Neural cell (in vitro differentiated cells): ENCODE measurements at regions not wholly inside any gene's neighbourhood (a gene's known extent, or its start where the extent isn't known, plus 50 kb on each side); places are given as distances from the start of the nearest gene placed in this dataset.

Experiments
- H2AFZ ChIP-seq: fragments of 200-600, 300-800 bp; sonication (generic), shearing (Covaris generic); 2 replicates; pipeline ENCODE4 v1.6.0; 2014; ENCODE audit warnings: low read depth, mild to moderate bottlenecking, antibody characterized with exemption, low read length, moderate library complexity
- H3F3A ChIP-seq: fragments of 200-600 bp; shearing (Covaris generic); 2 replicates; pipeline ENCODE4 v1.6.1; 2016; ENCODE audit warnings: mild to moderate bottlenecking, moderate library complexity, mixed read lengths, antibody characterized with exemption, low read length; ENCODE audit not compliant: insufficient read depth, poor library complexity, severe bottlenecking
- H3K27ac ChIP-seq: fragments of 200-600, 300-800 bp; sonication (generic), shearing (Covaris generic); 2 replicates; pipeline ENCODE4 v1.5.1; 2014; ENCODE audit warnings: mild to moderate bottlenecking, low read length, moderate library complexity
- H3K27me3 ChIP-seq: fragments of 300-800, 200-600 bp; sonication (generic), shearing (Covaris generic); 2 replicates; pipeline ENCODE4 v1.6.0; 2014; ENCODE audit warnings: mild to moderate bottlenecking, low read depth, low read length, moderate library complexity; ENCODE audit not compliant: insufficient read depth
- H3K36me3 ChIP-seq: fragments of 300-800, 200-600 bp; sonication (generic), shearing (Covaris generic); 2 replicates; pipeline ENCODE4 v1.5.1; 2014; ENCODE audit warnings: mild to moderate bottlenecking, antibody characterized with exemption, low read length, moderate library complexity; ENCODE audit not compliant: insufficient read depth
- H3K4me2 ChIP-seq: fragments of 300-800, 200-600 bp; sonication (generic), shearing (Covaris generic); 2 replicates; pipeline ENCODE4 v1.6.0; 2014; ENCODE audit warnings: mild to moderate bottlenecking, low read length
- H3K4me3 ChIP-seq: fragments of 300-800, 200-600 bp; sonication (generic), shearing (Covaris generic); 2 replicates; pipeline ENCODE4 v1.5.1; 2014; ENCODE audit warnings: mild to moderate bottlenecking, low read length, moderate library complexity
- H3K79me2 ChIP-seq: fragments of 200-600 bp; shearing (Covaris generic); replicated peaks from 2 replicates; pipeline ENCODE4 v1.6.0; 2014; ENCODE audit warnings: mild to moderate bottlenecking, low read length, moderate library complexity; ENCODE audit not compliant: insufficient read depth
- H3K9ac ChIP-seq: fragments of 300-800, 200-600 bp; sonication (generic), shearing (Covaris generic); 2 replicates; pipeline ENCODE4 v1.6.1; 2016; ENCODE audit warnings: mild to moderate bottlenecking, low read length, mixed read lengths
- H3K9me2 ChIP-seq: fragments of 200-600 bp; shearing (Covaris generic); 2 replicates; pipeline ENCODE4 v1.6.1; 2016; ENCODE audit warnings: mild to moderate bottlenecking, low read length, mixed read lengths; ENCODE audit not compliant: insufficient read depth
- H3K9me3 ChIP-seq: fragments of 200-600, 300-800 bp; sonication (generic), shearing (Covaris generic); 2 replicates; pipeline ENCODE4 v1.6.1; 2016; ENCODE audit warnings: mild to moderate bottlenecking, mixed run types, low read length, moderate library complexity, mixed read lengths
- H4K20me1 ChIP-seq: fragments of 200-600 bp; shearing (Covaris generic); 2 replicates; pipeline ENCODE4 v1.6.1; 2016; ENCODE audit warnings: mild to moderate bottlenecking, mixed run types; ENCODE audit not compliant: insufficient read depth
- CTCF ChIP-seq: fragments of 450-650 bp; IDR thresholded peaks from 2 replicates; pipeline ENCODE4 v1.5.1; 2014; ENCODE audit warnings: antibody characterized with exemption, mild to moderate bottlenecking, moderate library complexity; ENCODE audit not compliant: poor library complexity, severe bottlenecking
- EP300 ChIP-seq: fragments of 450-650 bp; conservative IDR thresholded peaks from 2 replicates; pipeline ENCODE4 v1.6.1; 2014; ENCODE audit warnings: antibody characterized with exemption, mild to moderate bottlenecking, moderate library complexity; ENCODE audit not compliant: poor library complexity, severe bottlenecking
- EZH2 ChIP-seq: fragments of 200-600, 300-800 bp; shearing (Covaris generic), sonication (generic); IDR thresholded peaks from 2 replicates; pipeline ENCODE4 v1.6.1; 2014; ENCODE audit warnings: antibody characterized with exemption, low read length, borderline replicate concordance, mild to moderate bottlenecking; ENCODE audit not compliant: insufficient read depth, poor library complexity, severe bottlenecking
- MXI1 ChIP-seq: fragments of 450-650 bp; conservative IDR thresholded peaks from 2 replicates; pipeline ENCODE4 v1.6.1; 2014; ENCODE audit warnings: antibody characterized with exemption, mild to moderate bottlenecking; ENCODE audit not compliant: poor library complexity, severe bottlenecking
- POLR2AphosphoS5 ChIP-seq: IDR thresholded peaks from 2 replicates; pipeline ENCODE4 v1.6.1; 2012
- RAD21 ChIP-seq: fragments of 450-650 bp; conservative IDR thresholded peaks from 2 replicates; pipeline ENCODE4 v1.6.1; 2014; ENCODE audit warnings: antibody characterized with exemption, mild to moderate bottlenecking, moderate library complexity
- REST ChIP-seq: IDR thresholded peaks from 2 replicates; pipeline ENCODE4 v1.6.1; 2012; ENCODE audit warnings: borderline replicate concordance
- SMC3 ChIP-seq: fragments of 450-650 bp; conservative IDR thresholded peaks from 2 replicates; pipeline ENCODE4 v1.6.1; 2014; ENCODE audit warnings: antibody characterized with exemption, mild to moderate bottlenecking, moderate library complexity; ENCODE audit not compliant: poor library complexity
- TAF1 ChIP-seq: IDR thresholded peaks from 2 replicates; pipeline ENCODE4 v1.6.1; 2012; ENCODE audit warnings: low read depth

GRCh38 chr3:31343075-31343474, 189.7 kb upstream of the STT3B start:
- Histone ChIP-seq H3K4me2 (no peak overlapping the region), H3K27ac (no peak overlapping the region), H3F3A (no peaks in the 10 kb centered on the region), H3K27me3 (no peaks in the 10 kb centered on the region), H3K9me2 (no peaks in the 10 kb centered on the region), H3K36me3 (no peaks in the 10 kb centered on the region), H3K9ac (no peak overlapping the region), H3K79me2 (no peaks in the 10 kb centered on the region), H3K9me3 (no peaks in the 10 kb centered on the region), H2AFZ (no peak overlapping the region), H4K20me1 (no peaks in the 10 kb centered on the region), H3K4me3 (no peak overlapping the region)
- TF ChIP-seq REST (no peak), EZH2 (no peak), TAF1 (no peak), EP300 (no peak), CTCF (no peak), RAD21 (no peak), MXI1 (no peak), SMC3 (no peak), POLR2AphosphoS5 (no peak)

- H3K9me2 ChIP-seq: no peaks in the 10 kb centered on the region
- no peak overlapping the region for H3K4me2 ChIP-seq
- no peaks in the 10 kb centered on the region for H3F3A ChIP-seq
- H3K9me3 ChIP-seq: no peaks in the 10 kb centered on the region
- H3K27me3 ChIP-seq: no peaks in the 10 kb centered on the region
- H3K27ac ChIP-seq: no peak overlapping the region
- H2AFZ ChIP-seq: no peak overlapping the region
- no peak overlapping the region for H3K9ac ChIP-seq
- H3K79me2 ChIP-seq: no peaks in the 10 kb centered on the region
- H3K36me3 ChIP-seq: no peaks in the 10 kb centered on the region
- no peak overlapping the region for H3K4me3 ChIP-seq
- no peaks in the 10 kb centered on the region for H4K20me1 ChIP-seq
- TF ChIP-seq MXI1 (no peak), EP300 (no peak), SMC3 (no peak), EZH2 (no peak), TAF1 (no peak), REST (no peak), RAD21 (no peak), POLR2AphosphoS5 (no peak), CTCF (no peak)
Observed at GRCh38 chr3:31345581-31345980, 187.1 kb upstream of the STT3B start.
